ENCODE measurements at regions not wholly inside any gene's neighbourhood (a gene's known extent, or its start where the extent isn't known, plus 50 kb on each side); places are given as distances from the start of the nearest gene placed in this dataset.

- Histone ChIP-seq H3K27ac (ENCODE audit: low read length) (no peak overlapping the region; the same call in 1 of the 2 replicates), H3K27me3 (ENCODE audit: control insufficient read depth, insufficient read depth, low read length) (no peaks in the 10 kb centered on the region), H3K4me1 (ENCODE audit: control insufficient read depth, insufficient read depth, low read length) (no peaks in the 10 kb centered on the region; the same call in 1 of the 2 replicates), H3K9me3 (ENCODE audit: control insufficient read depth, insufficient read depth, low read depth, low read length) (peaks cover 3% of the 10 kb centered on the region; the same call in 1 of the 2 replicates), H3K4me3 (ENCODE audit: low read depth in 2 of 2, low read length in 2 of 2) (no peak overlapping the region), H3K36me3 (ENCODE audit: control insufficient read depth, insufficient read depth, low read length) (no peaks in the 10 kb centered on the region)
- no TSS peak for BruUV-seq (replicated peaks)
- ChIA-PET CTCF (no interaction called here), POLR2A (no interaction called here)
- no peak for ATAC-seq
- in situ Hi-C loops (cut with HindIII; ENCODE audit: low pct_unique_long_range_greater_than_20kb, low sequenced_read_pairs) = no loop called here
- TF ChIP-seq CTCF (IDR thresholded peaks at IDR 0.05) (no peak), POLR2AphosphoS5 (IDR thresholded peaks at IDR 0.05; ENCODE audit: low read depth, low read length) (no peak), REST (IDR thresholded peaks at IDR 0.05; ENCODE audit: insufficient read depth in 1 of 2, low read depth in 2 of 2, low read length in 1 of 2) (no peak), TCF7L2 (IDR thresholded peaks at IDR 0.05; ENCODE audit: low read depth, low read length) (no peak), SIN3A (IDR thresholded peaks at IDR 0.05; ENCODE audit: borderline replicate concordance, insufficient read depth, low read depth, low read length) (no peak)
- no peak for DNase-seq (ENCODE audit: low read depth, low spot score)
- intact Hi-C loops (cut with micrococcal nuclease; ENCODE audit: unreplicated experiment) = no loop called here
These were observed 167.7 kb downstream of the ZFP36L2 start for GRCh38 chr2:43058726-43059110.

- Histone ChIP-seq H3K4me3 (ENCODE audit: low read depth in 2 of 2, low read length in 2 of 2) (no peak overlapping the region), H3K27ac (ENCODE audit: low read length) (no peak overlapping the region; the same call in 1 of the 2 replicates), H3K27me3 (ENCODE audit: control insufficient read depth, insufficient read depth, low read length) (no peaks in the 10 kb centered on the region), H3K9me3 (ENCODE audit: control insufficient read depth, insufficient read depth, low read depth, low read length) (peaks cover 3% of the 10 kb centered on the region; the same call in 1 of the 2 replicates), H3K36me3 (ENCODE audit: control insufficient read depth, insufficient read depth, low read length) (no peaks in the 10 kb centered on the region), H3K4me1 (ENCODE audit: control insufficient read depth, insufficient read depth, low read length) (no peaks in the 10 kb centered on the region; the same call in 1 of the 2 replicates)
- POLR2A ChIA-PET = no interaction called here
- no peak for TF ChIP-seq TCF7L2 (IDR thresholded peaks at IDR 0.05; ENCODE audit: low read depth, low read length)
- TF ChIP-seq POLR2AphosphoS5 (IDR thresholded peaks at IDR 0.05; ENCODE audit: low read depth, low read length) = no peak
- no peak for TF ChIP-seq SIN3A (IDR thresholded peaks at IDR 0.05; ENCODE audit: borderline replicate concordance, insufficient read depth, low read depth, low read length)
- TF ChIP-seq CTCF (IDR thresholded peaks at IDR 0.05) = no peak
- TF ChIP-seq REST (IDR thresholded peaks at IDR 0.05; ENCODE audit: insufficient read depth in 1 of 2, low read depth in 2 of 2, low read length in 1 of 2) = no peak
- BruUV-seq (replicated peaks) = no TSS peak
- ATAC-seq (no peak), DNase-seq (ENCODE audit: low read depth, low spot score) (no peak)
- intact Hi-C loops (cut with micrococcal nuclease; ENCODE audit: unreplicated experiment) = no loop called here
- in situ Hi-C loops (cut with HindIII; ENCODE audit: low pct_unique_long_range_greater_than_20kb, low sequenced_read_pairs) = no loop called here
- CTCF ChIA-PET = no interaction called here
These were observed 168.4 kb downstream of the ZFP36L2 start for GRCh38 chr2:43057742-43058725.

All from Panc1 (cell line).